Transverse colon (tissue), 4 donors: ENCODE measurements at regions not wholly inside any gene's neighbourhood (a gene's known extent, or its start where the extent isn't known, plus 50 kb on each side); places are given as distances from the start of the nearest gene placed in this dataset.
A peak's percentile ranks its signal among the peaks of the same experiment; 100 is the strongest.
"Not testable (repeated sequence)": the region's sequence is repeated elsewhere in the genome, so short reads cannot be mapped to it uniquely, and the experiment has no call there.

Experiments used
- DNase-seq: peaks from one replicate; pipeline ENCODE4 v3.0.0-alpha.2; 2019
- H3K27ac ChIP-seq, 4 donors: fragments of 200-600 bp; sonication (generic); 2 replicates each; pipeline ENCODE4 v1.5.1; 2016 to 2018; ENCODE audit warnings: inconsistent platforms in 4 of 4
- H3K27me3 ChIP-seq: fragments of 200-600 bp; sonication (generic); 2 replicates; pipeline ENCODE4 v1.5.1; 2017; ENCODE audit warnings: inconsistent platforms
- H3K36me3 ChIP-seq, 4 donors: fragments of 200-600 bp; sonication (generic); 2 replicates each; pipeline ENCODE4 v1.5.1; 2017 to 2019; ENCODE audit warnings: inconsistent platforms in 4 of 4
- H3K4me1 ChIP-seq, 4 donors: fragments of 200-600 bp; sonication (generic); 2 replicates each; pipeline ENCODE4 v1.5.1; 2017 to 2020; ENCODE audit warnings: inconsistent platforms in 4 of 4
- H3K4me3 ChIP-seq, 4 donors: fragments of 200-600 bp; sonication (generic); 1 replicate in 1 of 4; 2 replicates in 3 of 4; pipeline versions ENCODE4 v1.5.1 to v1.6.1; 2017 to 2019; ENCODE audit warnings: inconsistent platforms in 4 of 4
- H3K9me3 ChIP-seq, 2 donors: fragments of 200-600 bp; sonication (generic); 2 replicates each; pipeline ENCODE4 v1.5.1; 2017 to 2019; ENCODE audit warnings: inconsistent platforms in 2 of 2
- CTCF ChIP-seq, 5 experiments: fragments of 200-600 bp in 3 of 5; fragments of 450-650 bp in 2 of 5; sonication (generic) in 3 of 5; IDR thresholded peaks; 1 replicate in 2 of 5; 2 replicates in 3 of 5; pipeline ENCODE4 v1.5.1; 2016 to 2017; ENCODE audit warnings: antibody characterized with exemption in 5 of 5, inconsistent platforms in 3 of 5, mild to moderate bottlenecking in 2 of 5, moderate library complexity in 1 of 5
- EP300 ChIP-seq: sonication (generic); formaldehyde crosslinking; IDR thresholded peaks from one replicate; pipeline ENCODE4 v1.6.1; 2017; ENCODE audit warnings: antibody characterized with exemption, low read depth
- POLR2A ChIP-seq: fragments of 450-650 bp; IDR thresholded peaks from one replicate; pipeline ENCODE4 v1.6.1; 2016; ENCODE audit warnings: antibody characterized with exemption, mild to moderate bottlenecking, moderate library complexity
- POLR2AphosphoS5 ChIP-seq, 3 donors: sonication (generic); formaldehyde crosslinking; IDR thresholded peaks; one replicate each; pipeline ENCODE4 v1.6.1; 2016; ENCODE audit warnings: antibody characterized with exemption in 3 of 3
- WGBS, 2 donors: methylation state at CpG; one replicate each; pipeline ENCODE4 v1.1.5; 2018; ENCODE audit warnings: low coverage in 1 of 2; 5-methylcytosine and 5-hydroxymethylcytosine counted together
- in situ Hi-C, 4 donors: fragments of 200-750 bp; cut with MboI; loops; one replicate each; pipeline versions ENCODE4 v1.15.0 to v1.15.1; 2017; ENCODE audit warnings: low sequenced_read_pairs in 3 of 4, low pct_ligation_motif_present in 1 of 4, low pct_unique_long_range_greater_than_20kb in 1 of 4
- intact Hi-C: fragments of 100-400 bp; cut with DNase I; formaldehyde crosslinking; loops from one replicate; pipeline ENCODE4 v1.15.1; 2023; ENCODE audit warnings: low total_unique reads

- Histone ChIP-seq H3K9me3 (no peaks in the 10 kb centered on the region), H3K27ac (no peak overlapping the region), H3K4me3 (no peak overlapping the region), H3K36me3 (no peaks in the 10 kb centered on the region), H3K27me3 (no peaks in the 10 kb centered on the region), H3K4me1 (no peaks in the 10 kb centered on the region)
- intact Hi-C loops (no loop called here), in situ Hi-C loops (no loop called here)
- no peak for DNase-seq
- WGBS, 2 donors, result 94% methylated on average over 1 of the region's 1 CpG; no CpG with 5 or more reads in 1 of the 2 donors
- TF ChIP-seq POLR2AphosphoS5 (IDR thresholded peaks at IDR 0.05), result no peak
- no peak for TF ChIP-seq CTCF (IDR thresholded peaks at IDR 0.05)
- no peak for TF ChIP-seq POLR2A
- TF ChIP-seq EP300, result no peak
Observed at GRCh38 chr4:173457893-173458292, 59.0 kb upstream of the SCRG1 start.

DNA sequence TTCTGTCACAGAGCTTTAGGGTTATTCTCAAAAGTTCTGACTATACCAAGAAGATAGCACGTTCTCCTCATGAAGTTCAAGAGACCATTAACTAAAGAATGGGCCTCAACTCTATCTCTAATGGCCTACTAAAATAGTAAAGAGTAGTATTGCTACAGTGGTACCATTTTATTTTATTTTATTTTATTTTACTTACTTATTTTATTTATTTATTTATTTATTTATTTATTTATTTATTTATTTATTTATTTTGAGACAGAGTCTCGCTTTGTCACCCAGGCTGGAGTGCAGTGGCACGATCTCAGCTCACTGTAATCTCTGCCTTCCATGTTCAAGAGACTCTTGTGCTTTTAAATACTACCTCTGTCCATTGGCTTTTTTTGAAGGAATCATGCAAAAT lies 52.5 kb upstream of the SCRG1 start:
- H3K27ac ChIP-seq, H3K4me1 ChIP-seq, H3K27me3 ChIP-seq, intact Hi-C loops, H3K9me3 ChIP-seq, in situ Hi-C loops, DNase-seq, H3K36me3 ChIP-seq, H3K4me3 ChIP-seq: not testable (repeated sequence)
- 98 to 100% methylated on average over 2 to 3 of the region's 3 CpGs for whole genome bisulfite sequencing, 2 donors

GRCh38 chr4:173450281-173450680 lies 51.4 kb upstream of the SCRG1 start:
- H3K36me3 ChIP-seq, result no peaks in the 10 kb centered on the region
- H3K4me3 ChIP-seq, result no peak overlapping the region
- no peaks in the 10 kb centered on the region for H3K9me3 ChIP-seq
- intact Hi-C loops, result no loop called here
- DNase-seq, result no peak
- H3K27me3 ChIP-seq, result no peaks in the 10 kb centered on the region
- H3K4me1 ChIP-seq, result peaks cover 0 to 6% (median 1%) of the 10 kb centered on the region in 4 donors
- WGBS, 2 donors, result 88% methylated on average over 2 of the region's 2 CpGs; no CpG with 5 or more reads in 1 of the 2 donors
- TF ChIP-seq CTCF (IDR thresholded peaks at IDR 0.05), result no peak
- no peak for TF ChIP-seq EP300
- in situ Hi-C loops, result no loop called here
- H3K27ac ChIP-seq, result no peak overlapping the region

GRCh38 chr4:173449380-173449717 lies 50.4 kb upstream of the SCRG1 start:
- H3K9me3 ChIP-seq, result no peaks in the 10 kb centered on the region
- in situ Hi-C loops (no loop called here), intact Hi-C loops (no loop called here)
- no peak for DNase-seq
- H3K4me3 ChIP-seq, result no peak overlapping the region
- peak overlapping the region in 3 of 4 donors; percentile 28 to 61 (median 52) for H3K27ac ChIP-seq
- no peaks in the 10 kb centered on the region for H3K36me3 ChIP-seq
- H3K4me1 ChIP-seq, result peaks cover 0 to 6% (median 1%) of the 10 kb centered on the region in 4 donors
- TF ChIP-seq EP300 (no peak), POLR2A (no peak), CTCF (IDR thresholded peaks at IDR 0.05) (no peak), POLR2AphosphoS5 (IDR thresholded peaks at IDR 0.05) (no peak)
- WGBS, 2 donors, result 47 to 60% methylated on average over 3 of the region's 3 CpGs
- no peaks in the 10 kb centered on the region for H3K27me3 ChIP-seq

GRCh38 chr4:173448608-173449379 lies 49.9 kb upstream of the SCRG1 start:
- peaks cover 0 to 6% (median 1%) of the 10 kb centered on the region in 4 donors for H3K4me1 ChIP-seq
- no peaks in the 10 kb centered on the region for H3K36me3 ChIP-seq
- H3K9me3 ChIP-seq, result no peaks in the 10 kb centered on the region
- no peaks in the 10 kb centered on the region for H3K27me3 ChIP-seq
- H3K4me3 ChIP-seq, result no peak overlapping the region
- no peak for DNase-seq
- in situ Hi-C loops, result no loop called here
- H3K27ac ChIP-seq, result peak overlapping the region in 3 of 4 donors; percentile 28 to 61 (median 52)
- no peak for TF ChIP-seq POLR2A
- no peak for TF ChIP-seq POLR2AphosphoS5 (IDR thresholded peaks at IDR 0.05)
- no peak for TF ChIP-seq CTCF (IDR thresholded peaks at IDR 0.05)
- no peak for TF ChIP-seq EP300
- intact Hi-C loops, result no loop called here
- 31 to 60% methylated on average over 4 of the region's 4 CpGs for WGBS, 2 donors
